ENCODE measurements at regions not wholly inside any gene's neighbourhood (a gene's known extent, or its start where the extent isn't known, plus 50 kb on each side); places are given as distances from the start of the nearest gene placed in this dataset.

GRCh38 chr7:119556436-119556835, 716.5 kb upstream of the KCND2 start:
- in situ Hi-C loops (cut with HindIII; ENCODE audit: low pct_ligation_motif_present, low sequenced_read_pairs), result no loop called here
- Histone ChIP-seq H3K27ac (no peak overlapping the region), H3K27me3 (replicated peaks) (no peaks in the 10 kb centered on the region), H3K36me3 (replicated peaks) (no peaks in the 10 kb centered on the region), H3K4me3 (ENCODE audit: low read depth, low read length) (no peak overlapping the region)
- TF ChIP-seq CTCF (IDR thresholded peaks at IDR 0.05; ENCODE audit: low read depth, low read length, missing control alignments), result no peak
- DNase-seq, result no peak

- no peaks in the 10 kb centered on the region for H3K27me3 ChIP-seq (replicated peaks)
- H3K36me3 ChIP-seq (replicated peaks), result no peaks in the 10 kb centered on the region
- no peak for DNase-seq
- in situ Hi-C loops (cut with HindIII; ENCODE audit: low pct_ligation_motif_present, low sequenced_read_pairs), result no loop called here
- H3K27ac ChIP-seq, result no peak overlapping the region
- H3K4me3 ChIP-seq (ENCODE audit: low read depth, low read length), result no peak overlapping the region
- no peak for TF ChIP-seq CTCF (IDR thresholded peaks at IDR 0.05; ENCODE audit: low read depth, low read length, missing control alignments)
Observed at GRCh38 chr7:119561751-119562150, 711.2 kb upstream of the KCND2 start.

GRCh38 chr7:119562839-119563238, 710.1 kb upstream of the KCND2 start:
- Histone ChIP-seq H3K27ac (no peak overlapping the region), H3K27me3 (replicated peaks) (no peaks in the 10 kb centered on the region), H3K36me3 (replicated peaks) (no peaks in the 10 kb centered on the region), H3K4me3 (ENCODE audit: low read depth, low read length) (no peak overlapping the region)
- DNase-seq, result no peak
- no peak for TF ChIP-seq CTCF (IDR thresholded peaks at IDR 0.05; ENCODE audit: low read depth, low read length, missing control alignments)
- in situ Hi-C loops (cut with HindIII; ENCODE audit: low pct_ligation_motif_present, low sequenced_read_pairs), result no loop called here

DNA sequence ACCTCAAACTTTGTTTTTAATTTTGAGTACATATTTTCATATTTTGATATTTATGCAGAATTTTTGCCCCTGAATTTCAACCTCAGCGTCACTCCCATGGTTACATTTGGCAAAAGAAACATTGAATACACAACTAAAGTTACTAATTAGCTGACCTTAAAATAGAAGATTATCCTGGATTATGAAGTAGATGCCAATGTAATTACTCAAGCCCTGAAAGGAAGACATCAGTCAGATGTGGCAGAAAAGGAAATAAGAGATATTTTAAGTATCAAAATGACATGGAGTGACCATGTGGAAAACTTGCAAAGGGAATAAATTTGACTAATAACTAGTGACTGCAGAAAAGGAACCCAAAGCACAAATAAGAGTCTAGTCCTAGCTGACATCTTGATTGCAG, 701.3 kb upstream of the KCND2 start:
- no peaks in the 10 kb centered on the region for H3K27me3 ChIP-seq (replicated peaks)
- no peak for TF ChIP-seq CTCF (IDR thresholded peaks at IDR 0.05; ENCODE audit: low read depth, low read length, missing control alignments)
- in situ Hi-C loops (cut with HindIII; ENCODE audit: low pct_ligation_motif_present, low sequenced_read_pairs), result no loop called here

DNA sequence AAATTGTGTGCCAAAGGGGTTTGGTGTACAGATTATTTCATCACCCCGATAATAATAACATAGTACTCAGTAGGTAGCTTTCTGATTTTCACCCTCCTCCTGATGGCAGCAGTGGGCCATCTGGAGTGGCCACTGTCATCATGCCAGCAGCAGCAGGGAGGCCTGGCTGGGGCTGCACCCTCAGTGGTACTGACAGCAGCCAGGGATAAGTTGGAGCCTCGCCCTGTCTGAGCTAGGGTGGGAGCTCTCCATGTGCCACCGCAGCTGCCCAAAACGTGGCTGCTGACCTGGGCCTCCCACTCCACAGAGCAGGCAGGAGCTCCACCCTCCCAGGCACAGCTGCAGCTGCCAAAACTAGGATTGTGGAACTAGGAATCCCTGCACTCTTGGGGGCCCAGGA, 700.8 kb upstream of the KCND2 start:
- no peak for TF ChIP-seq CTCF (IDR thresholded peaks at IDR 0.05; ENCODE audit: low read depth, low read length, missing control alignments)
- in situ Hi-C loops (cut with HindIII; ENCODE audit: low pct_ligation_motif_present, low sequenced_read_pairs), result no loop called here
- no peak for DNase-seq

More for the DNA sequence above, 701.3 kb upstream of the KCND2 start:
- no peak for DNase-seq
- Histone ChIP-seq H3K4me3 (ENCODE audit: low read depth, low read length) (no peak overlapping the region), H3K27ac (no peak overlapping the region), H3K36me3 (replicated peaks) (no peaks in the 10 kb centered on the region)

DNA sequence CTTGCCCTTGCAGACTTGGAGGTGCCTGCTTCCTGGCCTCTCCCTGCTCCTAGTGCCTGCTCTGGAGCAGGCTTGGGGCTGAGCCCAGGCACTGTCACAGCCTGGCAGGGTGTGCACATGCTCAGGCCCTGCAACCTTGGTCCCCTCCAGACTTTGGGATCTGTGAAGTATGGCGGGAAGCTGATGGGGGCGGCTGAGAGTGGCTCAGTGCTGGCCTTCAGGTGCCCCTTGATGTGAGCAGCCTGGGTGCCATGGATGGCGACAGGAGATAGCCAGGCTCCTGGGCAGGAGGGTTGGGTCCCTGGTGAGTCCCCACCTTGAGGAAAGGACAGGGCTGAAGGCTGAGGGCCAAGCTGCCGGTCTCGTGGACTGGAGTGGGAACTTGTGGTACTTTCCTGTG, 700.4 kb upstream of the KCND2 start:
- no peak for TF ChIP-seq CTCF (IDR thresholded peaks at IDR 0.05; ENCODE audit: low read depth, low read length, missing control alignments)
- DNase-seq, result no peak
- no peak overlapping the region for H3K4me3 ChIP-seq (ENCODE audit: low read depth, low read length)
- in situ Hi-C loops (cut with HindIII; ENCODE audit: low pct_ligation_motif_present, low sequenced_read_pairs), result no loop called here
- no peaks in the 10 kb centered on the region for H3K27me3 ChIP-seq (replicated peaks)
- H3K27ac ChIP-seq, result no peak overlapping the region
- H3K36me3 ChIP-seq (replicated peaks), result no peaks in the 10 kb centered on the region

More for the DNA sequence above, 700.8 kb upstream of the KCND2 start:
- Histone ChIP-seq H3K27me3 (replicated peaks) (no peaks in the 10 kb centered on the region), H3K36me3 (replicated peaks) (no peaks in the 10 kb centered on the region), H3K4me3 (ENCODE audit: low read depth, low read length) (no peak overlapping the region), H3K27ac (no peak overlapping the region)

Data from brain microvascular endothelial cell (primary cell).